Ascending aorta (tissue), 2 donors: ENCODE measurements at regions not wholly inside any gene's neighbourhood (a gene's known extent, or its start where the extent isn't known, plus 50 kb on each side); places are given as distances from the start of the nearest gene placed in this dataset.

ENCODE experiments used
- DNase-seq, 2 donors: peaks; one replicate each; pipeline ENCODE4 v3.0.0-alpha.2; 2019; ENCODE audit warnings: low spot score in 2 of 2
- H3K27ac ChIP-seq, 2 donors: fragments of 200-600 bp; sonication (generic); one replicate each; pipeline ENCODE4 v1.5.1; 2016 to 2017; ENCODE audit warnings: mild to moderate bottlenecking in 1 of 2
- H3K27me3 ChIP-seq: fragments of 200-600 bp; sonication (generic); one replicate; pipeline ENCODE4 v1.5.1; 2017
- H3K36me3 ChIP-seq, 2 donors: fragments of 200-600 bp; sonication (generic); one replicate each; pipeline ENCODE4 v1.5.1; 2016
- H3K4me1 ChIP-seq, 2 donors: fragments of 200-600 bp; sonication (generic); one replicate each; pipeline ENCODE4 v1.5.1; 2016 to 2017; ENCODE audit warnings: mild to moderate bottlenecking in 1 of 2
- H3K4me3 ChIP-seq, 2 donors: fragments of 200-600 bp; sonication (generic); one replicate each; pipeline ENCODE4 v1.5.1; 2016 to 2017; ENCODE audit warnings: mild to moderate bottlenecking in 1 of 2
- H3K9me3 ChIP-seq, 2 donors: fragments of 200-600 bp; sonication (generic); one replicate each; pipeline ENCODE4 v1.5.1; 2016
- CTCF ChIP-seq, 3 experiments: fragments of 200-600 bp in 2 of 3; fragments of 450-650 bp in 1 of 3; sonication (generic) in 2 of 3; IDR thresholded peaks; one replicate each; pipeline ENCODE4 v1.5.1; 2016 to 2019; ENCODE audit warnings: antibody characterized with exemption in 3 of 3, mild to moderate bottlenecking in 1 of 3, moderate library complexity in 1 of 3
- intact Hi-C: fragments of 100-400 bp; cut with DNase I; formaldehyde crosslinking; loops from one replicate; pipeline ENCODE4 v1.15.1; 2023

- TF ChIP-seq CTCF (IDR thresholded peaks at IDR 0.05): no peak
- DNase-seq: no peak
- Histone ChIP-seq H3K9me3 (no peaks in the 10 kb centered on the region), H3K4me3 (no peak overlapping the region), H3K27me3 (no peaks in the 10 kb centered on the region), H3K36me3 (no peaks in the 10 kb centered on the region), H3K4me1 (no peaks in the 10 kb centered on the region), H3K27ac (no peak overlapping the region)
- intact Hi-C loops: no loop called here
Observed at GRCh38 chr11:70739091-70739490, 340.8 kb downstream of the CTTN start.

GRCh38 chr11:70739811-70740487 lies 341.6 kb downstream of the CTTN start:
- no peaks in the 10 kb centered on the region for H3K9me3 ChIP-seq
- no peaks in the 10 kb centered on the region for H3K36me3 ChIP-seq
- DNase-seq: no peak
- H3K27me3 ChIP-seq: no peaks in the 10 kb centered on the region
- H3K4me1 ChIP-seq: no peaks in the 10 kb centered on the region
- H3K4me3 ChIP-seq: no peak overlapping the region
- no peak overlapping the region for H3K27ac ChIP-seq
- intact Hi-C loops: no loop called here
- TF ChIP-seq CTCF (IDR thresholded peaks at IDR 0.05): no peak

GRCh38 chr11:70740488-70740851 lies 342.1 kb downstream of the CTTN start:
- Histone ChIP-seq H3K4me3 (no peak overlapping the region), H3K27ac (no peak overlapping the region), H3K9me3 (no peaks in the 10 kb centered on the region), H3K36me3 (no peaks in the 10 kb centered on the region), H3K27me3 (no peaks in the 10 kb centered on the region), H3K4me1 (no peaks in the 10 kb centered on the region)
- intact Hi-C loops: no loop called here
- no peak for DNase-seq
- no peak for TF ChIP-seq CTCF (IDR thresholded peaks at IDR 0.05)

- no peak for TF ChIP-seq CTCF (IDR thresholded peaks at IDR 0.05)
- intact Hi-C loops: no loop called here
- Histone ChIP-seq H3K4me3 (no peak overlapping the region), H3K27ac (no peak overlapping the region), H3K9me3 (no peaks in the 10 kb centered on the region), H3K4me1 (no peaks in the 10 kb centered on the region), H3K27me3 (no peaks in the 10 kb centered on the region), H3K36me3 (no peaks in the 10 kb centered on the region)
- DNase-seq: no peak
Observed at GRCh38 chr11:70741085-70741484, 342.8 kb downstream of the CTTN start.

- no peaks in the 10 kb centered on the region for H3K4me1 ChIP-seq
- no peak overlapping the region for H3K27ac ChIP-seq
- H3K36me3 ChIP-seq: no peaks in the 10 kb centered on the region
- H3K27me3 ChIP-seq: no peaks in the 10 kb centered on the region
- intact Hi-C loops: no loop called here
- H3K4me3 ChIP-seq: no peak overlapping the region
- H3K9me3 ChIP-seq: no peaks in the 10 kb centered on the region
- no peak for TF ChIP-seq CTCF (IDR thresholded peaks at IDR 0.05)
- DNase-seq: no peak
Observed at GRCh38 chr11:70742553-70743291, 344.4 kb downstream of the CTTN start.
